Uterus (tissue), 2 donors: ENCODE measurements at regions not wholly inside any gene's neighbourhood (a gene's known extent, or its start where the extent isn't known, plus 50 kb on each side); places are given as distances from the start of the nearest gene placed in this dataset.

ENCODE experiments used
- CTCF ChIP-seq, 4 experiments: fragments of 200-600 bp in 2 of 4; fragments of 450-650 bp in 2 of 4; sonication (generic) in 2 of 4; IDR thresholded peaks; one replicate each; pipeline ENCODE4 v1.5.1; 2016 to 2019; ENCODE audit warnings: antibody characterized with exemption in 4 of 4, mild to moderate bottlenecking in 2 of 4, moderate library complexity in 1 of 4
- POLR2A ChIP-seq, 2 donors: fragments of 450-650 bp; IDR thresholded peaks; one replicate each; pipeline ENCODE4 v1.6.1; 2016; ENCODE audit warnings: antibody characterized with exemption in 2 of 2, mild to moderate bottlenecking in 1 of 2, moderate library complexity in 1 of 2

DNA sequence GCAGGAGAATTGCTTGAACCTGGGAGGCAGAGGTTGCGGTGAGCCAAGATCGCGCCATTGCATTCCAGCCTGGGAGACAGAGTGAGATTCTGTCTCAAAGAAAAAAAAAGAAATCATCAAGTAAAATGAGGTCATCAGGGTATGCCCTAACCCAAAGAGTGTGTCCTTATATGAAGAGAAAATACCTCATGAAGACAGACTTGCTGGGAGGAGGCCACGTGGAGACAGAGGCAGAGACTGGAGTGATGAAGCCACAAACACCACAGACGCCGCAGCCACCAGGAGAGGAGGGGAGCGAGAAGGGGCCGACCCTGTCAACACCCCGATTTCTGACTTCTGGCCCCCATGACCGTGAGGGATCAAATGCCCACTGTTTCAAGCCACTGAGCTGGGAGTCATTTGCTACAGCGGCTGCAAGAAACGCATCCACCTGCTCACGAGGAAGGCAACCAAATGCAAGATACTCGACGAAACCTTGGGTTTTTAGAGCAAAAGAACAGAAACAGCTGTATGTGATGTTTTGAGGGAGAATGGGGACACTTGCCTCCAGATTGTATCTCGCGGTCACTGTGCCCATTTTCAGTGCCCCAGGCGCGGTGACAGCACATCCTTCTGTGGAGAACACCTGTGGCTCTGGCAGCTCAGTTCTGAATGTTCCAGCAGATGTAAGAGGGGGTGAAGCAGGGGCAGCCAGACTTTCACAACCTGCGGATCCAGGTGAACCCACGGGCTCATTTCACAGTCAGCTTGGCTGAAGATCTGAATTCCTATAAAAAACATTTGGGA lies 1317.2 kb downstream of the TBC1D22A start:
- TF ChIP-seq CTCF (IDR thresholded peaks at IDR 0.05): no peak
- no peak for TF ChIP-seq POLR2A (IDR thresholded peaks at IDR 0.05)
